Mucosa of descending colon (tissue), 3 donors: ENCODE measurements at regions not wholly inside any gene's neighbourhood (a gene's known extent, or its start where the extent isn't known, plus 50 kb on each side); places are given as distances from the start of the nearest gene placed in this dataset.

Source experiments
- ATAC-seq: fragments of 200-7000 bp; cut with Tn5 transposase; one replicate; pipeline ENCODE4 v1.9.1; 2020; ENCODE audit warnings: mild to moderate bottlenecking, moderate library complexity
- DNase-seq, 3 donors: peaks; one replicate each; pipeline ENCODE4 v3.0.0-alpha.2; 2020
- H3K36me3 ChIP-seq: fragments of 200-600 bp; one replicate; pipeline ENCODE4 v1.8.0; 2021; ENCODE audit warnings: low read depth, mild to moderate bottlenecking
- H3K4me1 ChIP-seq: fragments of 200-600 bp; one replicate; pipeline ENCODE4 v1.8.0; 2021; ENCODE audit warnings: low read depth, mild to moderate bottlenecking
- H3K4me3 ChIP-seq: fragments of 200-600 bp; one replicate; pipeline ENCODE4 v1.8.0; 2021; ENCODE audit warnings: mild to moderate bottlenecking
- H3K9me3 ChIP-seq: fragments of 200-600 bp; one replicate; pipeline ENCODE4 v1.8.0; 2021; ENCODE audit warnings: mild to moderate bottlenecking
- intact Hi-C, 2 donors: fragments of 100-400 bp; cut with DNase I in 1 of 2; cut with micrococcal nuclease in 1 of 2; formaldehyde crosslinking; loops; one replicate each; pipeline versions ENCODE4 v1.11.0 to v1.11.1; 2022; cut with DNase I, micrococcal nuclease
- TF ChIP-seq, protein P1 (sequence below): fragments of 200-600 bp; IDR thresholded peaks from one replicate; pipeline ENCODE4 v1.8.0; 2022; ENCODE audit warnings: antibody characterized with exemption, mild to moderate bottlenecking
- donor health status: DM: no; HTN: no; CAD: no; lungs with moderate emphysema.
- donor health status: DM: no; HTN: no; CAD: no.
- donor health status: DM: no; HTN: yes; CAD: no.

DNA sequence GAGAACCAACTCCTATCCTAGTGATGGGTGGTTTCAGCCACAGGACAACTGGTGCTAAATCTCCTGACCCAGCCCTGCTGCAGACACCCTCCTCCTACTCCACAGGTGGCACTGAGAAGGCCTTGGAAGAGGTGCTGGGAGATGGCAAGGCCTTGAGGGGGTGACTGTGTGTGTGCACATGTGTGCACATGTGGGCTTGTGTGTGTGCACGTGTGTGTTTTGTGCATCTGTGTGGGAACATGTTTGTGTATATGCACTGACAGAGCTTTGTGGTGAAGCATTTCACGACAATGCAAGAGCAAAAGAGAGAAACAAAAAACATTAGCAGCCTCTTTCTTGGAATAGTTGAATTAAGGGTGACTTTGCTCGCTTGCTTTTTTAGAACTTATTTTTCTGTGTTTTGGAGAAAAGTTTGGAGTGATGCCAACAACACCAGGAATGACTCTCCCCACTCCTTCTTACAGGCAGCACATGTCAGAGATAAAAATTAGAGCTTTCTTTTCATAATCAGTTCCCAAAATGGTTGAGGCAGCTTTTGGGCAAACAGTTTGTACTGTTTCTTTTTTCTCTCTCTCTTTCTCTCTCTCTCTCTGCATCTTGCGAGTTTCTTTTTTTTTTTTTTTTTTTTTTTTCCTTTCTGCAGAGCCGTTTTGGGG is 69.5 kb downstream of the SEC61G start:
- H3K9me3 ChIP-seq, result no peaks in the 10 kb centered on the region
- H3K36me3 ChIP-seq, result no peaks in the 10 kb centered on the region
- ATAC-seq (no peak), DNase-seq (no peak)
- intact Hi-C loops, result no loop called here
- H3K4me3 ChIP-seq, result no peak overlapping the region
- TF ChIP-seq, protein P1, sequence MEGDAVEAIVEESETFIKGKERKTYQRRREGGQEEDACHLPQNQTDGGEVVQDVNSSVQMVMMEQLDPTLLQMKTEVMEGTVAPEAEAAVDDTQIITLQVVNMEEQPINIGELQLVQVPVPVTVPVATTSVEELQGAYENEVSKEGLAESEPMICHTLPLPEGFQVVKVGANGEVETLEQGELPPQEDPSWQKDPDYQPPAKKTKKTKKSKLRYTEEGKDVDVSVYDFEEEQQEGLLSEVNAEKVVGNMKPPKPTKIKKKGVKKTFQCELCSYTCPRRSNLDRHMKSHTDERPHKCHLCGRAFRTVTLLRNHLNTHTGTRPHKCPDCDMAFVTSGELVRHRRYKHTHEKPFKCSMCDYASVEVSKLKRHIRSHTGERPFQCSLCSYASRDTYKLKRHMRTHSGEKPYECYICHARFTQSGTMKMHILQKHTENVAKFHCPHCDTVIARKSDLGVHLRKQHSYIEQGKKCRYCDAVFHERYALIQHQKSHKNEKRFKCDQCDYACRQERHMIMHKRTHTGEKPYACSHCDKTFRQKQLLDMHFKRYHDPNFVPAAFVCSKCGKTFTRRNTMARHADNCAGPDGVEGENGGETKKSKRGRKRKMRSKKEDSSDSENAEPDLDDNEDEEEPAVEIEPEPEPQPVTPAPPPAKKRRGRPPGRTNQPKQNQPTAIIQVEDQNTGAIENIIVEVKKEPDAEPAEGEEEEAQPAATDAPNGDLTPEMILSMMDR, result no peak
- H3K4me1 ChIP-seq, result peaks cover 7% of the 10 kb centered on the region

DNA sequence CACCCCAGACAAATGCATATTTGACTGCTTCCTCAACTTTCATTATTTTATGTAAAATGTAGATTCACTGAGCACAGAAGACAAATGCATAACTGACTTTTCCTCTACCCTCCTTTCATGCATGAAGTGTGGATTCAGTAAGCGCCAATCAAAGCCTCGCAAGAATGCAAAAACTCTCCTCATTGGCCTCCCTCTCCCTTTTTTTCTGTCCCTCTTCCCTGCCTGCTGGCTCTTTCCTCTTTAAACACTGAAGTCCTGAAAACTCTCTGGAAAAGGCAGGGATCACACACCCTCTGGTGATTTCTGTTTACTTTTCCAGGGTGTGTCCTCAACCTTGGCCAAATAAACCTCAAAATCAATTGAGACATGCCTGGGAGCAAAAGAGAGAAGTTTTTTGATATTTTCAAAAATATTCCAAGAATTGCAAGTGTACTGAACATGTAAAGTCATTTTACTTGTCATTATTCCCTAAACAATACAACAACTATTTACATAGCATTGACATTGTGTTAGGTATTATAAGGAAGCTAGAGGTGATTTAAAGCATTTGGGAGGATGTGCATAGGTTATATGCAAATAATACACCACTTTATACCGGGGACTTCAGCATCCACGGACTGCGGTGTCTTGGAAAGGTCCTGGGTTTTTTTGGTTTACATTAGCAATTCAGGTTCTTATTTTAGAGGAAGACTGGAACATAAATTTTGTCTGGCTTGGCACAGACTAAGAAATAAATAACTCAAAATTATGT is 71.4 kb downstream of the SEC61G start:
- TF ChIP-seq, protein P1, result no peak
- H3K9me3 ChIP-seq, result no peaks in the 10 kb centered on the region
- DNase-seq, result peak in 1 of 3 donors; percentile 48
- no peak overlapping the region for H3K4me3 ChIP-seq
- H3K4me1 ChIP-seq, result peaks cover 7% of the 10 kb centered on the region
- intact Hi-C loops, result no loop called here
- H3K36me3 ChIP-seq, result no peaks in the 10 kb centered on the region
- peak; percentile 96 for ATAC-seq

DNA sequence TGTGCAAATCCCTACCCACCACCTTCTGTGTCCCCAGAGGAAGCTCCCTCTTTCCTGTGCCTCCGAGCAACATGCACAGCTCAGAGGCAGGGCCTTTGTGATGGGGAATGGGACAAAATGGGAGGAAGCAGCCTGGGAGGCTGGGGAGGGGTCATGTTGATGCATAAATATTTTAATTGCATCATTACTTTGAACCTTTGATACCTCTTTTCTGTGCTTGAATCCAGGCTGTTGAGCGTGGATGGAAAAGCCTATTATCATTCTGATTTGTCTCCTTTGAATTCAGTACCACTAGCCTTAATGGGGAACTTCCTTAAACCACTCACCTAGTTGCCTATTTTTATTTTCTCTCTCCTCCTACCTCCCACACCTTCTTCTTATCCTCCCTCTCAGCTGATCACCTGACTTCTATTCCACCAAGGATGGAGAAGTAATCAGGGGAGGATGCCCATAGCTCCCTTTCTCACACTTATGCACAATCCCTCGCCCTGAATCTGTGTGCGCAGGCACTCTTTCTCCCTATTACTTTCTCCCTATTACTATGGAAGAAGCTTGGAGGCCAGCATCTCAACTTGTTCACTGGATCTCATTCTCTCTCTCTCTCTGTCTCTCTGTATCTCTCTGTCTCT is 78.5 kb downstream of the SEC61G start:
- no peak overlapping the region for H3K4me3 ChIP-seq
- intact Hi-C loops, result no loop called here
- H3K4me1 ChIP-seq, result no peaks in the 10 kb centered on the region
- DNase-seq (no peak), ATAC-seq (no peak)
- no peaks in the 10 kb centered on the region for H3K36me3 ChIP-seq
- H3K9me3 ChIP-seq, result no peaks in the 10 kb centered on the region
- TF ChIP-seq, protein P1, result no peak

DNA sequence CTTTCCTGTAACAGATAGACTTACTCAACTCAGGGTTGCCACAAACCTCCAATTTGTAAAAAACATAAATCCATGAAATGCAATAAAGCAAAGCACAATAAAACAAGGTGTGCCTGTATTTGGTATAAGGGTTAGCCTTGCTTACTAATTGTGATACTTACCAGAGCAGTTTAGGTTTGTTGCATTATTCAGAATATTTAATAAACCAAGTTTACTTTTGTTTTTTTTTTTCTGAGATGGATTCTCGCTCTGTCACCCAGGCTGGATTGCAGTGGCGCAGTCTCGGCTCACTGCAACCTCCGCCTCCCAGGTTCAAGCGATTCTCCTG is 79.6 kb downstream of the SEC61G start:
- DNase-seq, result no peak
- TF ChIP-seq, protein P1, result no peak
- peak; percentile 56 for ATAC-seq
- Histone ChIP-seq H3K9me3 (no peaks in the 10 kb centered on the region), H3K36me3 (no peaks in the 10 kb centered on the region), H3K4me3 (no peak overlapping the region), H3K4me1 (no peaks in the 10 kb centered on the region)
- intact Hi-C loops, result no loop called here

DNA sequence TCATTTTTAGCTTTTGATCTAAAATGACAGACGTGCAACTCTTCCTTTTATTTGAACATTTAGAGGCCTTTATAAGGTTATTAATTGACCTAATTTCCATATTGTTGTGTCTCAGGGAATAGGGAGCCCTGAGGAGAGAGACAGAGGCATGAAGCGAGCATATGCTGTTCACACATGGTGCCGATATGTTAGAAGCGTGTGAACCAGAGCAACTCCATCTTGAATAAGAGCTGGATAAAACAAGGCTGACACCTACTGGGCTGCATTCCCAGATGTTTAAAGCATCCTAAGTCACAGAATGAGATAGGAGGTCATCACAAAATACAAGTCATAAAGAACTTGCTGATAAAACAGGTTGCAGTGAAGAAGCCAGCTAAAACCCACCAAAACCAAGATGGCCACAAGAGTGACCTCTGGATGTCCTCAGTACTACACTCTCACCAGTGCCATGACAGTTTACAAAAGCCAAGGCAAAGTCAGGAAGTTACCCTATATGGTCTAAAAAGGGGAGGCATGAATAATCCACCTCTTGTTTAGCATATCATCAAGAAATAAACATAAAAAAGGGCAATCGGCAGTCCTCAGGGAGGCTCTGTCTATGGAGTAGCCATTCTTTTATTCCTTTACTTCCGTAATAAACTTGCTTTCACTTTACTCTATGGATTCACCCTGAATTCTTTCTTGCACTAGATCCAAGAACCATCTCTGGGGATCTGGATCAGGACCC is 80.1 kb downstream of the SEC61G start:
- TF ChIP-seq, protein P1, result no peak
- Histone ChIP-seq H3K4me1 (no peaks in the 10 kb centered on the region), H3K9me3 (no peaks in the 10 kb centered on the region), H3K4me3 (no peak overlapping the region), H3K36me3 (no peaks in the 10 kb centered on the region)
- ATAC-seq (peak; percentile 49), DNase-seq (no peak)
- intact Hi-C loops, result no loop called here
